ENCODE measurements at regions not wholly inside any gene's neighbourhood (a gene's known extent, or its start where the extent isn't known, plus 50 kb on each side); places are given as distances from the start of the nearest gene placed in this dataset.
"Not testable (repeated sequence)": the region's sequence is repeated elsewhere in the genome, so short reads cannot be mapped to it uniquely, and the experiment has no call there.

DNA sequence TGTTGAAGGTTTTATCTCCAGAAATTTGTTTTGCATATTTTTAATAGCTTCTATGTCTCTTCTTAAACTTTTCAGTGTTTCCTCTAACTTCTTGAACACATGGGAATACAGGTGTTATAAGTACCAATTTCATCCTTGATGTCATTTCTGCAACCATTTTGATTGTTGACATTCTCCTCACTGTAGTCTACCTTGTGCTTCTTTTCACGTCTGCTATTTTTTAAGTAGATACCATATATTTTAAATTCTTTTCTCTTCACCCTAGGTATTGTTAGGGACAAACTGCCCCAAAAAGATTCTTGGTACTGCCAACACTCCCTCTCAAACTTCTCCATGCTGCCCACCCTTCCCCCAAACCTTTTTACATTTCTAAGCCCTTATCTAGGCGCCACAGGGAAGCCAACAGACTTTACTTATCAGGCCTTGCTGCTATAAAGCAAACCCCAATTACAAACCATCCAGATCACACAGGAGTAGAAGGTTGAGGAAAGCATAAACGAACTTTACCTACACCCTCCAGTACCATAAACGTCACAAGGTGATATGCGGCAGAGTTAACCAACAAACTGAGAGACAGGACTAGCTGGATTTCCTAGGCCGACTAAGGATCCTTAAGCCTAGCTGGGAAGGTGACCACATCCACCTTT, 1165.3 kb downstream of the TAF11L14 start:
- DNase-seq (ENCODE audit: low spot score): no peak

DNA sequence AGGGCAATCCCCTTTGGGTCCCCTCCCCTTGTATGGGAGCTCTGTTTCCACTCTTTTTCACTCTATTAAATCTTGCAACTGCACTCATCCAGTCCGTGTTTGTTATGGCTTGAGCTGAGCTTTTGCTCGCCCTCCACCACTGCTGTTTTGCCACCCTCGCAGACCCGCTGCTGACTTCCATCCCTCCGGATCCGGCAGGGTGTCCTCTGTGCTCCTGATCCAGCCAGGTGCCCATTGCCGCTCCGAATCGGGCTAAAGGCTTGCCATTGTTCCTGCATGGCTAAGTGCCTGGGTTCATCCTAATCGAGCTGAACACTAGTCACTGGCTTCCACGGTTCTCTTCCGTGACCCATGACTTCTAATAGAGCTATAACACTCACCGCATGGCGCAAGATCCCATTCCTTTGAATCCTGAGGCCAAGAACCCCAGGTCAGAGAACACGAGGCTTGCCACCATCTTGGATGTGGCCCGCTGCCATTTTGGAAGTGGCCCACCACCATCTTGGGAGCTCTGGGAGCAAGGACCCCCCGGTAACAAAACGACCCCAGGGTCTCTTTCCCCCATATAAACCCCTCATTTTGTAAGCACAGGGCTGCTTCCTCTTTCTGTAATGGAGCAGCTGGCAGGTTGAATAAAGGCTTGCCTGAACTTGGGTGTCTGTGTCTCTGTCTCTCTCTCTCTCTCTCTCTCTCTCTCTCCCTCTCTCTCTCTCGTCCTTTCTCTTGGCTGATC, 1166.2 kb downstream of the TAF11L14 start:
- DNase-seq (ENCODE audit: low spot score): no peak

DNA sequence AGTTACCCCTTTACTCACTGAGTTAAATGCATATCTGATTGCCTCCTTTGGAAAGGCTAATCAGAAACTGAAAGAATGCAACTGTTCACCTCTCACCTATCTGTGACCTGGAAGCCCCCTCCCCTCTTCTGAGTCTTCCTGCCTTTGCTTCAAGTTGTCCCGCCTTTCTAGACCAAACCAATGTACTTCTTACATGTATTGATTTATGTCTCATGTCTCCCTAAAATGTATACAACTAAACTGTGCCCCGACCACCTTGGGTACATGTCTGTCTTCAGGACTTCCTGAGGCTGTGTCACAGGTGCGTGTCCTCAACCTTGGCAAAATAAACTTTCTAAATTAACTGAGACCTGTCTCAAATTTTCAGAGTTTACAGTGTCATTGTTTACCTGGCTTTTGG, 1167.2 kb downstream of the TAF11L14 start:
- not testable (repeated sequence) for DNase-seq (ENCODE audit: low spot score)

DNA sequence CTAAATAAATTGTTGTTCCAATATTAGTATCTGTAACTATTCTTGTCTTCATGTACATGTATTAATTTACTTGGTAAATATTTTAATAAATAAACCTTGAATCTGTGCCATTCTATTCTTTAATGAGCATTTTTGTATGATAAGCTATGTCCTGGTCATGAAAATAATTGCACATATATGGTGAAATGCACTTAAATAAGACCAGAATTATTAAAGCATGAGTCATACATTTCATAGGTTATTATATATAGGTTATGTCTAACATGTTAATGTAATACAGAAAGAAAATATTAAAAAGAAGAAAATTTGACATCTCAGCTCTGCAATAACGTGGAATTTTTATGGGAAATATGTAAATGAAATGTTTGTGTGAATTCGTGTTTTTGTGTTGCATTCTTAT, 1168.1 kb downstream of the TAF11L14 start:
- no peak for DNase-seq (ENCODE audit: low spot score)

DNA sequence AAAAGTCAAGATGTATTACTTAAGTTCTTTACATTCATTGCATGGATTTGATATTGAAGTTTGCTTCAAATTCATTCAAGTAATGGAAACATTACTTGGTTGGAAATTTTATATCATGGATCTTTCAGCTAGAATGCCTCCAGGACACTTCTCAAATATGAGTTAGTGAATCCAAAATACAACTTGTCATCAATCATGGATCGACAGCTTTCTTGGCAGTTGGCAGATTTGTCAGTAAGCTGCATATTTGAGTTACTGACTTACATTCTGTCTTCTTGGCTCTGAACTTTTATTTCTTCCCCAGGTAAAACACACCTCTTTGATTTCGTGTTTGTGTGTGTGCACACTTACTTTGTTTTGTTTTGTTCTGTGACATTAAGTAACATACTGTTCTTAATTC, 1171.1 kb downstream of the TAF11L14 start:
- DNase-seq (ENCODE audit: low spot score): no peak

DNA sequence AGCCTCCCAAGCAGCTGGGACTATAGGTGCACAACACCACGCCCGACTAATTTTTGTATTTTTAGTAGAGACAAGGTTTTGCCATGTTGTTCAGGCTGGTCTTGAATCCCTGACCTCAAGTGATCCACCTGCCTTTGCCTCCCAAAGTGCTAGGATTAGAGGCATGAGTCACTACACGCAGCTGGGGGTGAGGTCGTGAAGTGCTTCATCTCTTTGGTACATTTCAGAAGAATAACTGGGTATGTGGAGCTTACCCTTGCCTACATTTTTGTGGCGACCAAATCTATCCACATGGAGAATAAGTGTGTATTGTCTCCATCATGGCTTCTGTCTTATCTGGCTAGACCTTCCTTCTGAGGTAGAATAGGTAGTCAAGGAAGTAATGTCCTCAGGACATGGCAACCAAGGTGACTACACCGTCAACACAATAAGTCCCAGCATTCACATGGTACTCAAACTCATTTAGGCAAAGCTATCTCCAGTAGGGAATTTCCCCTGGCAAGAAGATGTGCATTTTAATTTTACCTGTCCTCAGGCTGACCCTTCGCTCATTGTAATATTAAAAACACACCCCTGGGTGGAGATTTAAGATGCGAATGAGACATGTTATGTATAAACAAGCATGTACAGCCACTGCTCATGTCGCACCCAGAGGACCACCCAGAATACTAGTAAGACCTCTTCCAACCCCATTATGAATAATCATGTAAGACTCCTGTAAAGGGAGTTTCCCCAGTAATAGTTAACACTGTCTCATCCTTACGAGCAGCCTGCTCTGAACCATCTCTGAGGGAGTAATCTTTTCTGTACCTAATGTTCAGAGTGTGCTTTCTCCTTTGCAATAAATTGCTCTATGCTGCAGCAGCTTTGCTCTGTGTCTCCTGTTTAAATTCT, 1173.2 kb downstream of the TAF11L14 start:
- no peak for DNase-seq (ENCODE audit: low spot score)

DNA sequence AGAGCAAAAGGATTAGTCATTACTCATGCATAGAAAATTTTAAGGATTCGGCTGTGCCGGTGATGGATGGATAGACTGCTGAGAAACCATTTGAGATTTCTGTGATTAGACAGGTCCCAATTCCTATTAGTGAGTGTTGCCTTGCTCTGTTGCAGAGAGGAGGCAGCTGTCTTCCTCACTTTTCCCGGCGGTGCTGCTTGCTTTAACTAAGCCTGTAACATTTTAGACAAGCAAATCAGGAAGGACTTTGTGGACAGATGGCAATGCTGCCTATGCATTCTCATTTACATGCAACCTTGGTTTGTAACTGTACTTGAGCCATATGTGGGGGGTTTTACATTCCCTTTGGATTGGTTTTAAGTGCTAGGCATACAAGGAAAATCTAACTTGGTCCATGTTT, 1176.3 kb downstream of the CDH18 start:
- no peak for DNase-seq (ENCODE audit: low spot score)

DNA sequence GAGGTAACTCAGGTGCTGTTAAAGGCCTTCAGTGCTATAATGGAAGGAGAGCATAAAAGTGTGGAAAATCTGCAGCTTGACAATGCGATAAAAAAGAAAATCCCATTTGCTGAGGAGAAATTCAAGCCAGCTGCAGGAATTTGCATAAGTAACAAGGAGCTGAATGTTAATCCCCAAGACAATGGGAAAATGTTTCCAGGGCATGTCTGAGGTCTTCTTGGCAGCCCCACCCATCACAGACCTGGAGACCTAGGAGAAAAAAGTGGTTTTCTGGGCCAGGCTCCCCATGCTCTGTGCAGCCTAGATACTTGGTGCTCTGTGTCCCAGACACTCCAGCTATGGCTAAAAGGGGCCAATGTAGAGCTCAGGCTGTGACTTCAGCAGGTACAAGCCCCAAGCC, 1159.6 kb downstream of the CDH18 start:
- no peak for DNase-seq (ENCODE audit: low spot score)

DNA sequence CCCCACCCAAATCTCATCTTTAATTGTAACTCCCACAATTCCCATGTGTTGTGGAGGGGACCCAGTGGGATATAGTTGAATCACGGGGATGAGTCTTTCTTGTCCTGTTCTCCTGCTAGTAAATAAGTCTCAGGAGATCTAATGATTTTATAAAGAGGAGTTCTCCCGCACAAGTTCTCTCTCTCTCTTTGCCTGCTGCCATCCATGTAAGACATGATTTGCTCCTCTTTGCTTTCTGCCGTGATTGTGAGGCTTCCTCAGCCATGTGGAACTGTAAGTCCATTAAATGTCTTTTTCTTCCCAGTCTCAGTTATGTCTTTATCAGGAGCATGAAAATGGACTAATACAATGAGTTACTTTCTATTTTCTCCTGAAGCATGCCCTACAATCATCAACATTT, 1158.5 kb downstream of the CDH18 start:
- DNase-seq (ENCODE audit: low spot score): no peak

DNA sequence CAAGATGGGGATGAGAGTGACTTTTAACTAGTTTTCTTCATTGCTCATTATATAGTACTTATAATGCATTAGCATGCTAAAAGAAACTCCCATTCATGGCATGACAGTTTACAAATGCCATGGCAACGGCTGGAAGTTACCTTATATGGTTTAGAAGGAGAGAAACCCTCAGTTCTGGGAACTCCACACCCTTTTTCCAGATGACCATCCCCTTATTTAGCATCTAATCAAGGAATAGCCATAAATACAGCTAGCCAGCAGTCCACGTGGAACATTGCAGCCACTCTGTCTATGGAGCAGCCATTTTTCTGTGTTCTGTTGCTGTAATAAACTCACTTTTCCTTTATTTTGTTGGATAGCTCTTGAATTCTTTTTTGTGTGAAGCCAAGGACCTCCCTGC, 1137.8 kb downstream of the CDH18 start:
- no peak for DNase-seq (ENCODE audit: low spot score)

DNA sequence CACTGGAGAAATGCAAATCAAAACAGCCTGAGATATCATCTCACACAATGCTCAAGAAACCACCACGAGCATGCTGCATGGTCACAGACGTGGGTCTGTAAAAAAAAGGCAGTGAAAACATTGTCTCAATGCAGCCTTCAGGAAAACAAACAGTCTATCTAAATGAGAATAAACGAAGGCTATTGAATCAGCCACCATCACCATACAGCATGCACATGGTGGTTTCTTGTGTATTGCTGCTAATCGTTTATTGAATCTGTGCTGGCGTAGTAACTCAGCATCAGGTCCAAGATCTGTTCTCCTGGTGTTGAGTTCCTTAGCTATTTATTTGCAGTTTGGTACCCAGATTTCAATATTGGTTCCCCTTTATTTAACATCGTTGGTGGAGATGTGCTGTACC, 1115.0 kb downstream of the CDH18 start:
- no peak for DNase-seq (ENCODE audit: low spot score)

DNA sequence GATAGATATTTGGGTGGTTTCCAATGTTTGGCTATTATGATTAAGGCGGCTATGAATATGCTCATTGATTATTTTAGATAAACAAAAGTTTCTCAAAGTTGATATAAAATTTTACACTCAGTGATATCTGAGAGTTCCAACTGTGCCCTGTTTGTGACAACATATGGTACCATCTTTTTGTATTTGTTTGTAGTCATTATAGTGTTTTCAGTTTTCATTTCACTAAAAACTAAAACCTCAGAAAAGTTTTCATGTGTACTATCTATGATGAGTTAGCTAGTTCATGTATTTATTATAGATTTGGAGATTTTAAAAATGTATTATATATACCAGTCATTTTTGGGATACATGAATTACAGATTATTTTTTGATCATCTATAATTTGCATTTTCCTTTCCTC, 1111.4 kb downstream of the CDH18 start:
- DNase-seq (ENCODE audit: low spot score): no peak

DNA sequence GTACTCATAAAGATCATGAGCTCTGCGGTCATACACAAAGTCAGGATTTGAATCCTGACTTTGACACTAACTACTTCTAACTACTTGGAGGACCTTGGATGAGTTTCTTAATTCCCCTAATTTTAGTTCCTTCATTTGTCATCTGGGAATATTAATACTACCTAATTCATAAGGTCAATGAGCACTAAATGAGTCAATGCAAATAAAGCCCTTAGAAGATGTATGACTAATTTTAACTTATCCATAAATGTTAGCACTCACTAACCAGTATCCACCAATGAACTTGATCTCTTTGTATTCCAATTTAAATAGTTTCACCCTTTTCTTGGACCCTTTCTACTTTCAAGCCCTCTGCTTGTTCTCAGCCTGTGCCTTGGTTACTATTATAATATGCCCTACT, 1106.4 kb downstream of the CDH18 start:
- DNase-seq (ENCODE audit: low spot score): no peak

DNA sequence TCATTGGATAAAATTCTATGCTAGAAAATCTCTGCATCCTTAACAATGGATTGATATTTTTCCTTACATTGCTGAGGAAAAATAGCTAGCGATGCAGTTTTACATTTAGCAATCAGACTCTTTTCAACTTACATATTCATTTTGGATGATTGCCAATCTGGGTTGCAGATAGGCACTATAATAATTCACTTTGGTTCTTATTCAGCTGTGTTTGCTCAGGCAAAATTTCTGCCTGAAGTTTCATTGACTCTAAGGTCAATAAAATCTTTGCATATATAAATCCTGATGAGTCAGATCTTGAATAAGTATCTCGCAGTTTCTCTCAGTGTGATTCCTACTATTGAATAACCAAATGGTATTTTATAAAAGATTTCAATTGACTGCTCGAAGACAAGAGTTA, 1105.8 kb downstream of the CDH18 start:
- no peak for DNase-seq (ENCODE audit: low spot score)

DNA sequence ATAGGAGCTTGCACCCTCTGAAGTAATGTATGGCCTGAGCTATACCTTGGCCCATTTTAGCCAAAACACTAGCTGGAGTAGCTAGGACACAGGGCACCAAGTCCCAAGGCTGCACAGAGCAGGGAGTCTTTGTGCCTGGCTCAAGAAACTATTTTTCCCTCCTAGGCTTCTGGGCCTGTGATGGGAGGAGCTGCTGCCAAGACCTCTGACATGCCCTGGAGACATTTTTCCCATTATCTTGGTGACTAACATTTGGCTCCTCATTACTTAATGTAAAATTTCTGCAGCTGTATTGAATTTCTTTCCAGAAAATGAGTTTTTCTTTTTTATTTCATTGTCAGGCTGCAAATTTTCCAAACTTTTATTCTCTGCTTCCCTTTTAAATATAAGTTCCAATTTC, 1099.2 kb downstream of the CDH18 start:
- no peak for DNase-seq (ENCODE audit: low spot score)

DNA sequence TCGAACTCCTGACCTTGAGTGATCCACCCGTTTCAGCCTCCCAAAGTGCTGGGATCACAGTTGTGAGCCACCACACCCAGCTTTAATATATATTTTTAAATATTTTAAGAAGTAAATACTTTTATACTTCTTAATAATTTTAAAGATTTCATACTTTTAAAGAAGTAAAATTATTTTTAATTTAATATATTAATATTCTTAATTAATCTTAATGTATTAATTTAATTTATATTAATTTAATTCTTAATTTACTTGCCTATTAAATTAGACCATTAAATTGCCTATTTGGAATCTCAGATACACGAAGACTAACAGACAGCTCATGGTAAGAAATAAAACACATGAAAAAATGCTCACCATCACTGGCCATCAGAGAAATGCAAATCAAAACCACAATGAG, 1087.4 kb downstream of the CDH18 start:
- no peak for DNase-seq (ENCODE audit: low spot score)

DNA sequence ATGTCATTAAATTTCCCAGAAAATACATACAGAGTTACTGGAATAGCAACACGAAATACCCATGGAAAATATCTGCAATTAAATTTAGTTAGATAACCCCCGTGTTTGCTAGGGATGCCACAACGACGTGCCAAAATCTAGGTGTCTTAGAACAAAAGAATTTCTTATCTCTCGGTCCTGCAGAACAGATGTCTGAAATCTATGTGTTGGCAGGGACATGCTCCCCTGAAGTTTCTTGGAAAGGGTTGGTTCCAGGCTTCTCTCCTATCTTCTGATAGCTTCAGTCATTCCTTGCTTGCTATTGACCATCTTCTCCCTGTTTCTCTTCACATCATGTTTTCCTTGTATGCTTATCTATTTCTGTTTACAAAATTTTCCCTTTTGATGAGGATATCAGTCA, 1067.0 kb downstream of the CDH18 start:
- no peak for DNase-seq (ENCODE audit: low spot score)

DNA sequence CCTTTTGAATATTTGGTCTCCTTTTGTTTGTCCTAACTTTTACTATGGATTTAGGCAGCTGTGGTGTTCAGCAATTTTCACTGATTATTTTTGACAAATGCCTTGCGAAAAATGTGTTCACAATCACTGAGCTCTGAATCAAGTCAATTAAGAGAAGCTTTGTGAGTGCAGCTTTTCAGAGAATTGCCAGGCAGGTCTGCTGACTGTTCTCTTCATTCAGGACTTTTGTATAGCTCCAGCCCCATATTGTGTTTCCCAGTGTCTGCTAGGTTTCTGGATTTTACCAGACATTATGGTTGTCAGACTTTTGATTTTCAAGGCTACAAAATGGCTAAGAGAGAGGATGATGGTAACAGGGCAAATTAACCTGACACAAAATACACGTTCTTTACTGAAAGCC, 1055.9 kb downstream of the CDH18 start:
- DNase-seq (ENCODE audit: low spot score): no peak

DNA sequence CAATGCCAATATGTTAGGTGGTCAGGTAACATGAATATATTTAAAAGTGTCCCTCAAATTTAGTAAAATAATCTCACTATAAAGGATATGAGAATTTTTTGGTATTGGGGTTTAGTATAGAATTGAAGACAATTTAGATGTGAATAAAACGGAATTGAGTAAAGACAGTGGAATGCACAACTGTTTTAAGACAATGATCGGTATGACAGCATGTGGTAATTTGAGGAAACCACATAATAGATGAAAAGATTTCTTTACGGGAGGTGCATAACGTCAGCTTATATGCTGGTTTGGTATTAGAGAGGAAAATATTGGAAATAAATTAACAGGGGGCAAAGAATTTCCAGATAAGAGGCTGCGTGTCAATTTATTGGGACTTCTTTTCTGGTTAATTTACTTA, 1043.2 kb downstream of the CDH18 start:
- DNase-seq (ENCODE audit: low spot score): no peak

DNA sequence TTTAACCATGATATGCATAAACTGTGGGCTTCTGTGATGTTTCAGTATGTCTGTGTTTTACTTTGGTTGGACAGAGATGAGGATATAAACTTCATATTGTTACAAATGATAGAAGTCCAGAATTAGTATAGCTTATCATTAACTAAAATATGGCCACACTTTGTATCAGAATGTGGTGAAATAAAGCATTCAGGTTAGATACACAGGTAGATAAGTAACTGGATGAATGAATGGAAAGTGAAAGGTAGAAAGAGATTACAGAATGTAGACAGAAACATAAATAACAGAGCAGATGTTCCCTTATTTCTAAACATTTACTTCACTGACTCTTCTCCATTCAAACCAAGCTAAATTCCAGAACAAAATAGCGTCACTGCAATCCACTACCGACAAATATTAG, 1033.8 kb downstream of the CDH18 start:
- no peak for DNase-seq (ENCODE audit: low spot score)

DNA sequence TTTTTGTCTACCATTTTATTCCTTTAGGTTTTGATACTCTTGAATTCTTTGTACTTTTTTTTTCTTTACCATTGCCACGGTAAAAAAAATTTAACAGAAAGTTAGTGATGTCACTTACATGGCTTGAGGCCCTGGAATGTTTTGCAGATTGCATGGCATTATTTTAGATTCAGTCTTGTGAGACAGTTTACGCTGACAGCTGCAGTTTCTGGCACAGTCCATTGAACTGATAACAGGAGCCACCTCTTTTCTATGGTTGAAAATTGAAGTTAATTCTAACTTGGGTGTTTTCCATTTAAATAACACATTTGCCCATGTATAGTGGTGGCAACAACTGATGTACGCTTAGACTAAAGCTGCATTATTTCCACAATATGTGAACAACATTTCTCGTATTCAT, 1028.5 kb downstream of the CDH18 start:
- no peak for DNase-seq (ENCODE audit: low spot score)

DNA sequence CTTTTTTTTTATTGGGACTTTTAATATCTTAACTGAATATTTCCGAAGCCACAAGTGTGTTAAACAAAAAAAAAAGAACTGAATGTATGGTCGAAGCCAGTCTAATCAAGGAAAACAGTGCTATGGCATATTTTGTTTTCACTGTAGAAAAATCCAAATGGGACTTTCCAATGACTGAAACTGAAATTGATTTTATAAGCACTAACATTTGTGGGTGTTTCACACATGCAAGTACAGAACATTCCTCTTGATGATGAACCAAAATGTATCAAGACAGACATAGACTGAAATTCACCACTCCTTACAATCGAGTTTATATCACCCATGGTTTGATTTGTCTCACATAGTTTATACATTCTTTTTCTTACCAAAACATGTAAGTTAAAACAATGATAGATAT, 1026.8 kb downstream of the CDH18 start:
- DNase-seq (ENCODE audit: low spot score): no peak

DNA sequence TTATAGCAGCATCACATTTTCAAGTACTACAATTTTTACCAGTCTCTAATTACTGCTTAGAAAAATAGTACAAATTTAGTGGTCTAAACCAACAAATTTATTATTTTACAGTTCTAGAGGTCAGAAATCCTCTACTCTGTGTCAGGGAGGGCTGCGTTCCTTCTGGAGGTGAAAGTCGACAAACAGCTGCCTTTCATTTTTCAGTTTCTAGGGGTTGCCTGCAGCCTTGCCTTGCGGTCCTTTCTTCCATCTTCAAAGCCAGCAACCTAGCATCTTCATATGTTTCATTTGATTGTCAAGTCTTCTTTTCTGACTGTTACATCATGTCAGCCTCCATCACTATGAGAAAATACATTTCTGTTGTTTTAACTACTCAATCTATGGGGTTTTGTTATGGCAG, 1022.1 kb downstream of the CDH18 start:
- DNase-seq (ENCODE audit: low spot score): no peak
